Liver (tissue), 8 donors: ENCODE measurements at regions not wholly inside any gene's neighbourhood (a gene's known extent, or its start where the extent isn't known, plus 50 kb on each side); places are given as distances from the start of the nearest gene placed in this dataset.

ENCODE experiments used
- DNase-seq: peaks from one replicate; pipeline ENCODE4 v3.0.0-alpha.2; 2017; ENCODE audit warnings: low spot score
- H3K27ac ChIP-seq, 2 donors: one replicate each; pipeline ENCODE4 v1.7.0; 2013; ENCODE audit warnings: inconsistent platforms in 2 of 2, low read length in 2 of 2, control low read depth in 1 of 2, low read depth in 1 of 2, mild to moderate bottlenecking in 1 of 2
- H3K27me3 ChIP-seq, 4 donors: one replicate each; pipeline versions ENCODE4 v1.6.1 to v1.7.0; 2013; ENCODE audit warnings: low read length in 3 of 4, inconsistent platforms in 1 of 4, mild to moderate bottlenecking in 1 of 4, moderate library complexity in 1 of 4; ENCODE audit not compliant: control insufficient read depth in 4 of 4, insufficient read depth in 4 of 4
- H3K36me3 ChIP-seq, 4 donors: one replicate each; pipeline versions ENCODE4 v1.6.1 to v1.7.0; 2013; ENCODE audit warnings: low read length in 3 of 4, mild to moderate bottlenecking in 3 of 4, low read depth in 1 of 4, moderate library complexity in 1 of 4; ENCODE audit not compliant: control insufficient read depth in 4 of 4, insufficient read depth in 3 of 4
- H3K4me1 ChIP-seq, 4 donors: one replicate each; pipeline versions ENCODE4 v1.6.1 to v1.7.0; 2013; ENCODE audit warnings: low read length in 3 of 4, mild to moderate bottlenecking in 3 of 4, moderate library complexity in 1 of 4; ENCODE audit not compliant: control insufficient read depth in 4 of 4, insufficient read depth in 4 of 4
- H3K4me3 ChIP-seq, 3 donors: one replicate each; pipeline versions ENCODE4 v1.6.1 to v1.7.0; 2013; ENCODE audit warnings: low read length in 3 of 3, control low read depth in 1 of 3, low read depth in 1 of 3, mild to moderate bottlenecking in 1 of 3
- H3K9ac ChIP-seq, 2 donors: one replicate each; pipeline ENCODE4 v1.7.0; 2013; ENCODE audit warnings: low read length in 2 of 2, mild to moderate bottlenecking in 2 of 2, moderate library complexity in 2 of 2, control low read depth in 1 of 2, low read depth in 1 of 2
- H3K9me3 ChIP-seq, 4 donors: one replicate each; pipeline versions ENCODE4 v1.6.1 to v1.7.0; 2013; ENCODE audit warnings: low read length in 3 of 4; ENCODE audit not compliant: control insufficient read depth in 4 of 4
- ATF3 ChIP-seq: IDR thresholded peaks from 2 replicates; pipeline ENCODE4 v1.6.1; 2016; ENCODE audit warnings: antibody characterized with exemption
- EGR1 ChIP-seq, 2 donors: IDR thresholded peaks; 2 replicates each; pipeline ENCODE4 v1.6.1; 2016 to 2018; ENCODE audit warnings: antibody characterized with exemption in 2 of 2, low read depth in 2 of 2
- FOXA1 ChIP-seq: IDR thresholded peaks from 2 replicates; pipeline ENCODE4 v1.6.1; 2016; ENCODE audit warnings: antibody characterized with exemption
- FOXA2 ChIP-seq: IDR thresholded peaks from 2 replicates; pipeline ENCODE4 v1.6.1; 2016; ENCODE audit warnings: antibody characterized with exemption
- GABPA ChIP-seq, 2 donors: IDR thresholded peaks in 1 of 2; conservative IDR thresholded peaks in 1 of 2; 2 replicates each; pipeline ENCODE4 v1.6.1; 2016; ENCODE audit warnings: antibody characterized with exemption in 2 of 2, mild to moderate bottlenecking in 1 of 2, moderate library complexity in 1 of 2
- HNF4A ChIP-seq, 2 donors: conservative IDR thresholded peaks; 2 replicates each; pipeline ENCODE4 v1.6.1; 2016; ENCODE audit warnings: antibody characterized with exemption in 2 of 2, mild to moderate bottlenecking in 2 of 2
- HNF4G ChIP-seq: IDR thresholded peaks from 2 replicates; pipeline ENCODE4 v1.6.1; 2016; ENCODE audit warnings: antibody characterized with exemption
- JUND ChIP-seq, 2 donors: IDR thresholded peaks; 2 replicates each; pipeline ENCODE4 v1.6.1; 2016; ENCODE audit warnings: antibody characterized with exemption in 2 of 2
- MAX ChIP-seq: IDR thresholded peaks from 2 replicates; pipeline ENCODE4 v1.6.1; 2016; ENCODE audit warnings: antibody characterized with exemption
- NR2F2 ChIP-seq: IDR thresholded peaks from 2 replicates; pipeline ENCODE4 v1.6.1; 2016; ENCODE audit warnings: antibody characterized with exemption
- RAD21 ChIP-seq, 2 donors: IDR thresholded peaks; 2 replicates each; pipeline ENCODE4 v1.6.1; 2016; ENCODE audit warnings: antibody characterized with exemption in 2 of 2, mild to moderate bottlenecking in 2 of 2
- RXRA ChIP-seq, 2 donors: IDR thresholded peaks; 2 replicates each; pipeline ENCODE4 v1.6.1; 2017 to 2018; ENCODE audit warnings: antibody characterized with exemption in 2 of 2, mild to moderate bottlenecking in 1 of 2
- SP1 ChIP-seq: IDR thresholded peaks from 2 replicates; pipeline ENCODE4 v1.6.1; 2018; ENCODE audit warnings: antibody characterized with exemption, mild to moderate bottlenecking
- TAF1 ChIP-seq: conservative IDR thresholded peaks from 2 replicates; pipeline ENCODE4 v1.6.1; 2016; ENCODE audit warnings: antibody characterized with exemption, mild to moderate bottlenecking
- YY1 ChIP-seq: IDR thresholded peaks from 2 replicates; pipeline ENCODE4 v1.6.1; 2016; ENCODE audit warnings: antibody characterized with exemption, mild to moderate bottlenecking
- ZBTB33 ChIP-seq: IDR thresholded peaks from 2 replicates; pipeline ENCODE4 v1.6.1; 2016; ENCODE audit warnings: antibody characterized with exemption
- WGBS: extraction: QIAGEN DNeasy Blood & Tissue Kit; methylation state at CpG from one replicate; pipeline ENCODE4 v1.1.7; 2013; 5-methylcytosine and 5-hydroxymethylcytosine counted together
- TF ChIP-seq, protein P1 (sequence below): fragments of 150-350 bp; IDR thresholded peaks from 2 replicates; pipeline ENCODE4 v1.5.1; 2017; ENCODE audit warnings: improper control_type of control experiment, low read depth, low read length; ENCODE audit not compliant: missing input control
- TF ChIP-seq, protein P2 (sequence below): IDR thresholded peaks from 2 replicates; pipeline ENCODE4 v1.6.1; 2016; ENCODE audit warnings: antibody characterized with exemption, mild to moderate bottlenecking
- donor health status: healthy.
- donor health status: healthy.
- donor health status: healthy.
- donor health status: healthy.
- donor health status: healthy.

- H3K9ac ChIP-seq, result no peak overlapping the region
- 85% methylated on average over 2 of the region's 2 CpGs for WGBS
- no peaks in the 10 kb centered on the region for H3K27me3 ChIP-seq
- DNase-seq, result no peak
- TF ChIP-seq ATF3 (no peak), FOXA2 (no peak), GABPA (IDR thresholded peaks at IDR 0.05 in 1 of 2, conservative IDR thresholded peaks at IDR 0.05 in 1 of 2) (no peak)
- no peak overlapping the region for H3K27ac ChIP-seq
- H3K4me3 ChIP-seq, result no peak overlapping the region
- no peaks in the 10 kb centered on the region for H3K4me1 ChIP-seq
- H3K9me3 ChIP-seq, result no peaks in the 10 kb centered on the region
- H3K36me3 ChIP-seq, result no peaks in the 10 kb centered on the region
Observed at GRCh38 chr6:67634199-67634598, 1000.9 kb upstream of the ADGRB3 start.

- no peak for TF ChIP-seq RXRA (IDR thresholded peaks at IDR 0.05)
- no peak for TF ChIP-seq HNF4A (conservative IDR thresholded peaks at IDR 0.05)
- TF ChIP-seq, protein P1, sequence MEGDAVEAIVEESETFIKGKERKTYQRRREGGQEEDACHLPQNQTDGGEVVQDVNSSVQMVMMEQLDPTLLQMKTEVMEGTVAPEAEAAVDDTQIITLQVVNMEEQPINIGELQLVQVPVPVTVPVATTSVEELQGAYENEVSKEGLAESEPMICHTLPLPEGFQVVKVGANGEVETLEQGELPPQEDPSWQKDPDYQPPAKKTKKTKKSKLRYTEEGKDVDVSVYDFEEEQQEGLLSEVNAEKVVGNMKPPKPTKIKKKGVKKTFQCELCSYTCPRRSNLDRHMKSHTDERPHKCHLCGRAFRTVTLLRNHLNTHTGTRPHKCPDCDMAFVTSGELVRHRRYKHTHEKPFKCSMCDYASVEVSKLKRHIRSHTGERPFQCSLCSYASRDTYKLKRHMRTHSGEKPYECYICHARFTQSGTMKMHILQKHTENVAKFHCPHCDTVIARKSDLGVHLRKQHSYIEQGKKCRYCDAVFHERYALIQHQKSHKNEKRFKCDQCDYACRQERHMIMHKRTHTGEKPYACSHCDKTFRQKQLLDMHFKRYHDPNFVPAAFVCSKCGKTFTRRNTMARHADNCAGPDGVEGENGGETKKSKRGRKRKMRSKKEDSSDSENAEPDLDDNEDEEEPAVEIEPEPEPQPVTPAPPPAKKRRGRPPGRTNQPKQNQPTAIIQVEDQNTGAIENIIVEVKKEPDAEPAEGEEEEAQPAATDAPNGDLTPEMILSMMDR, result no peak
- no peak for TF ChIP-seq EGR1 (IDR thresholded peaks at IDR 0.05; ENCODE audit: low read depth in 2 of 2)
- no peak for TF ChIP-seq NR2F2
- TF ChIP-seq FOXA2, result no peak
- no peak for TF ChIP-seq MAX
- no peak for TF ChIP-seq FOXA1
- no peak for TF ChIP-seq ZBTB33
- TF ChIP-seq YY1, result no peak
- TF ChIP-seq ATF3, result no peak
- no peak for TF ChIP-seq TAF1
- TF ChIP-seq SP1, result no peak
- no peak for TF ChIP-seq HNF4G
- TF ChIP-seq, protein P2, sequence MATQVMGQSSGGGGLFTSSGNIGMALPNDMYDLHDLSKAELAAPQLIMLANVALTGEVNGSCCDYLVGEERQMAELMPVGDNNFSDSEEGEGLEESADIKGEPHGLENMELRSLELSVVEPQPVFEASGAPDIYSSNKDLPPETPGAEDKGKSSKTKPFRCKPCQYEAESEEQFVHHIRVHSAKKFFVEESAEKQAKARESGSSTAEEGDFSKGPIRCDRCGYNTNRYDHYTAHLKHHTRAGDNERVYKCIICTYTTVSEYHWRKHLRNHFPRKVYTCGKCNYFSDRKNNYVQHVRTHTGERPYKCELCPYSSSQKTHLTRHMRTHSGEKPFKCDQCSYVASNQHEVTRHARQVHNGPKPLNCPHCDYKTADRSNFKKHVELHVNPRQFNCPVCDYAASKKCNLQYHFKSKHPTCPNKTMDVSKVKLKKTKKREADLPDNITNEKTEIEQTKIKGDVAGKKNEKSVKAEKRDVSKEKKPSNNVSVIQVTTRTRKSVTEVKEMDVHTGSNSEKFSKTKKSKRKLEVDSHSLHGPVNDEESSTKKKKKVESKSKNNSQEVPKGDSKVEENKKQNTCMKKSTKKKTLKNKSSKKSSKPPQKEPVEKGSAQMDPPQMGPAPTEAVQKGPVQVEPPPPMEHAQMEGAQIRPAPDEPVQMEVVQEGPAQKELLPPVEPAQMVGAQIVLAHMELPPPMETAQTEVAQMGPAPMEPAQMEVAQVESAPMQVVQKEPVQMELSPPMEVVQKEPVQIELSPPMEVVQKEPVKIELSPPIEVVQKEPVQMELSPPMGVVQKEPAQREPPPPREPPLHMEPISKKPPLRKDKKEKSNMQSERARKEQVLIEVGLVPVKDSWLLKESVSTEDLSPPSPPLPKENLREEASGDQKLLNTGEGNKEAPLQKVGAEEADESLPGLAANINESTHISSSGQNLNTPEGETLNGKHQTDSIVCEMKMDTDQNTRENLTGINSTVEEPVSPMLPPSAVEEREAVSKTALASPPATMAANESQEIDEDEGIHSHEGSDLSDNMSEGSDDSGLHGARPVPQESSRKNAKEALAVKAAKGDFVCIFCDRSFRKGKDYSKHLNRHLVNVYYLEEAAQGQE, result no peak
- TF ChIP-seq RAD21 (IDR thresholded peaks at IDR 0.05), result no peak
- no peak for TF ChIP-seq GABPA (IDR thresholded peaks at IDR 0.05 in 1 of 2, conservative IDR thresholded peaks at IDR 0.05 in 1 of 2)
- no peak for TF ChIP-seq JUND (IDR thresholded peaks at IDR 0.05)
- Histone ChIP-seq H3K4me3 (no peak overlapping the region), H3K27ac (no peak overlapping the region), H3K36me3 (no peaks in the 10 kb centered on the region), H3K9ac (no peak overlapping the region), H3K4me1 (no peaks in the 10 kb centered on the region), H3K9me3 (no peaks in the 10 kb centered on the region), H3K27me3 (no peaks in the 10 kb centered on the region)
- WGBS, result 75% methylated on average over 3 of the region's 3 CpGs
- no peak for DNase-seq
Observed at GRCh38 chr6:67633058-67633457, 1002.0 kb upstream of the ADGRB3 start.
